ENCODE measurements at regions not wholly inside any gene's neighbourhood (a gene's known extent, or its start where the extent isn't known, plus 50 kb on each side); places are given as distances from the start of the nearest gene placed in this dataset.

- in situ Hi-C loops (cut with HindIII; ENCODE audit: low pct_ligation_motif_present, low pct_unique_long_range_greater_than_20kb, low sequenced_read_pairs), result no loop called here
- no peak for DNase-seq
Observed at GRCh38 chrX:140848800-140849199, 139.2 kb downstream of the LINC00632 start.

- DNase-seq, result no peak
- in situ Hi-C loops (cut with HindIII; ENCODE audit: low pct_ligation_motif_present, low pct_unique_long_range_greater_than_20kb, low sequenced_read_pairs), result no loop called here
Observed at GRCh38 chrX:140860718-140861117, 141.7 kb upstream of the SPANXB1 start.

GRCh38 chrX:140866446-140866845 is 135.9 kb upstream of the SPANXB1 start:
- in situ Hi-C loops (cut with HindIII; ENCODE audit: low pct_ligation_motif_present, low pct_unique_long_range_greater_than_20kb, low sequenced_read_pairs), result no loop called here
- no peak for DNase-seq

- no peak for DNase-seq
- in situ Hi-C loops (cut with HindIII; ENCODE audit: low pct_ligation_motif_present, low pct_unique_long_range_greater_than_20kb, low sequenced_read_pairs), result no loop called here
Observed at GRCh38 chrX:140912606-140913005, 89.8 kb upstream of the SPANXB1 start.

- in situ Hi-C loops (cut with HindIII; ENCODE audit: low pct_ligation_motif_present, low pct_unique_long_range_greater_than_20kb, low sequenced_read_pairs), result no loop called here
Observed at GRCh38 chrX:140913802-140914501, 88.4 kb upstream of the SPANXB1 start.

GRCh38 chrX:140916872-140917271 is 85.5 kb upstream of the SPANXB1 start:
- in situ Hi-C loops (cut with HindIII; ENCODE audit: low pct_ligation_motif_present, low pct_unique_long_range_greater_than_20kb, low sequenced_read_pairs), result no loop called here
- DNase-seq, result no peak

More at GRCh38 chrX:140913802-140914501, 88.4 kb upstream of the SPANXB1 start:
- DNase-seq, result no peak

GRCh38 chrX:140917354-140918115 is 84.9 kb upstream of the SPANXB1 start:
- in situ Hi-C loops (cut with HindIII; ENCODE audit: low pct_ligation_motif_present, low pct_unique_long_range_greater_than_20kb, low sequenced_read_pairs), result no loop called here

GRCh38 chrX:140918398-140919038 is 83.9 kb upstream of the SPANXB1 start:
- DNase-seq, result peak; percentile 50
- in situ Hi-C loops (cut with HindIII; ENCODE audit: low pct_ligation_motif_present, low pct_unique_long_range_greater_than_20kb, low sequenced_read_pairs), result no loop called here

More at GRCh38 chrX:140917354-140918115, 84.9 kb upstream of the SPANXB1 start:
- DNase-seq, result no peak

- in situ Hi-C loops (cut with HindIII; ENCODE audit: low pct_ligation_motif_present, low pct_unique_long_range_greater_than_20kb, low sequenced_read_pairs), result no loop called here
- DNase-seq, result no peak
Observed at GRCh38 chrX:140920416-140920815, 82.0 kb upstream of the SPANXB1 start.

GRCh38 chrX:140923118-140923517 is 79.3 kb upstream of the SPANXB1 start:
- no peak for DNase-seq
- in situ Hi-C loops (cut with HindIII; ENCODE audit: low pct_ligation_motif_present, low pct_unique_long_range_greater_than_20kb, low sequenced_read_pairs), result no loop called here

- in situ Hi-C loops (cut with HindIII; ENCODE audit: low pct_ligation_motif_present, low pct_unique_long_range_greater_than_20kb, low sequenced_read_pairs), result no loop called here
- DNase-seq, result no peak
Observed at GRCh38 chrX:140928739-140929138, 73.7 kb upstream of the SPANXB1 start.

GRCh38 chrX:140933016-140933415 is 69.4 kb upstream of the SPANXB1 start:
- in situ Hi-C loops (cut with HindIII; ENCODE audit: low pct_ligation_motif_present, low pct_unique_long_range_greater_than_20kb, low sequenced_read_pairs), result no loop called here
- DNase-seq, result no peak

- in situ Hi-C loops (cut with HindIII; ENCODE audit: low pct_ligation_motif_present, low pct_unique_long_range_greater_than_20kb, low sequenced_read_pairs), result no loop called here
- no peak for DNase-seq
Observed at GRCh38 chrX:140933874-140934655, 68.3 kb upstream of the SPANXB1 start.

GRCh38 chrX:140943513-140943912 is 58.9 kb upstream of the SPANXB1 start:
- in situ Hi-C loops (cut with HindIII; ENCODE audit: low pct_ligation_motif_present, low pct_unique_long_range_greater_than_20kb, low sequenced_read_pairs), result no loop called here

GRCh38 chrX:140944710-140945109 is 57.7 kb upstream of the SPANXB1 start:
- no peak for DNase-seq
- in situ Hi-C loops (cut with HindIII; ENCODE audit: low pct_ligation_motif_present, low pct_unique_long_range_greater_than_20kb, low sequenced_read_pairs), result no loop called here

More at GRCh38 chrX:140943513-140943912, 58.9 kb upstream of the SPANXB1 start:
- DNase-seq, result no peak

- in situ Hi-C loops (cut with HindIII; ENCODE audit: low pct_ligation_motif_present, low pct_unique_long_range_greater_than_20kb, low sequenced_read_pairs), result no loop called here
Observed at GRCh38 chrX:140948827-140949226, 53.6 kb upstream of the SPANXB1 start.

GRCh38 chrX:140949233-140949632 is 53.2 kb upstream of the SPANXB1 start:
- in situ Hi-C loops (cut with HindIII; ENCODE audit: low pct_ligation_motif_present, low pct_unique_long_range_greater_than_20kb, low sequenced_read_pairs), result no loop called here
- DNase-seq, result no peak

More at GRCh38 chrX:140948827-140949226, 53.6 kb upstream of the SPANXB1 start:
- DNase-seq, result no peak

Measured in ACHN (cell line).